Ovary (tissue), 7 donors: ENCODE measurements at regions not wholly inside any gene's neighbourhood (a gene's known extent, or its start where the extent isn't known, plus 50 kb on each side); places are given as distances from the start of the nearest gene placed in this dataset.

Experiments
- DNase-seq, 5 donors: peaks; one replicate each; pipeline ENCODE4 v3.0.0-alpha.2; 2019 to 2020
- H3K27ac ChIP-seq, 2 donors: fragments of 200-600 bp; one replicate each; pipeline versions ENCODE4 v1.5.1 to v1.8.0; 2019 to 2022
- H3K27me3 ChIP-seq: fragments of 200-600 bp; one replicate; pipeline ENCODE4 v1.8.0; 2022
- H3K36me3 ChIP-seq: fragments of 200-600 bp; sonication (generic); one replicate; pipeline ENCODE4 v1.5.1; 2019
- H3K4me1 ChIP-seq: one replicate; pipeline ENCODE4 v1.8.1; 2013; ENCODE audit warnings: mild to moderate bottlenecking, moderate library complexity; ENCODE audit not compliant: insufficient read depth
- H3K4me3 ChIP-seq: fragments of 200-600 bp; sonication (generic); one replicate; pipeline ENCODE4 v1.5.1; 2017
- H3K9me3 ChIP-seq, 2 donors: fragments of 200-600 bp in 1 of 2; sonication (generic) in 1 of 2; one replicate each; pipeline versions ENCODE4 v1.5.1 to v1.8.1; 2013 to 2019; ENCODE audit warnings: mild to moderate bottlenecking in 1 of 2, moderate library complexity in 1 of 2
- EP300 ChIP-seq: sonication (generic); formaldehyde crosslinking; IDR thresholded peaks from one replicate; pipeline ENCODE4 v1.6.1; 2017; ENCODE audit warnings: antibody characterized with exemption
- POLR2A ChIP-seq: fragments of 450-650 bp; IDR thresholded peaks from one replicate; pipeline ENCODE4 v1.6.1; 2017; ENCODE audit warnings: antibody characterized with exemption, mild to moderate bottlenecking, moderate library complexity
- WGBS, 3 donors: extraction: QIAGEN DNeasy Blood & Tissue Kit in 1 of 3; methylation state at CpG; one replicate each; pipeline versions ENCODE4 v1.1.5 to v1.1.7; 2013 to 2017; 5-methylcytosine and 5-hydroxymethylcytosine counted together
- intact Hi-C, 4 donors: fragments of 100-400 bp; cut with DNase I; formaldehyde crosslinking; loops; one replicate each; pipeline versions ENCODE4 v1.11.0 to v1.15.1; 2022 to 2023
- TF ChIP-seq, protein P1 (sequence below), 3 donors: fragments of 450-650 bp in 2 of 3; fragments of 200-600 bp in 1 of 3; IDR thresholded peaks; one replicate each; pipeline versions ENCODE4 v1.5.1 to v1.8.0; 2016 to 2022; ENCODE audit warnings: antibody characterized with exemption in 3 of 3, mild to moderate bottlenecking in 1 of 3
- donor health status: DM: no; HTN: no; CAD: no; lungs with moderate emphysema.
- donor health status: DM: no; HTN: no; CAD: no.
- donor health status: Bipolar disorder and iron deficiency.
- donor health status: DM: no; HTN: no; CAD: no.
- donor health status: DM: yes; HTN: yes; CAD: no.

DNA sequence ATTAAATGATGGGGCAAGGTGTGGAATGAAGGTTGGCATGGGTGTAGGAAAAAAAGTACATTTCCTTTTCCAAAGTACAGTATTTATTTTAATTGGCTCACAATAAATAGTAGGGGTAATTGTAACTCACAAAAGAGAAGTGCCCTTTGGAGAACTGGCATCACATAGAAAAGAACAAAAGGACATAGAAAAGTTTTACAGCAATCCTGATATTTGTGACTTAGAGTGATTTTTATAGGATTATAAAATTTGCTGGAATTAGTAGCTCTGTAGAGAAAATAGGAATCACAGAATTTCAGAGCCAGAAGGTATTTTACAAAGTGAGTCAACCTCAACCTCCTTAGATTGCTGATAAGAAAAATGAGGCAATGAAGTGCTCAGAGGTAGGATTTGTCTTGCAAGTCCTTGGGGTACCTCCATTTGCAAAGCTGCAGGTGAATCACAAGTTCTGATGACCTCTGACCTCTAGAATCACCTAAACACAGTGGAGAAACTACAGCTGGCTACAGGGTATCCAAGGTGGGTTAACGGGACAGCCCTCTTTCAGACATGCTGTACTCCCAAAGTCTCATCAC lies 133.6 kb downstream of the SOCS6 start:
- Histone ChIP-seq H3K27me3 (no peaks in the 10 kb centered on the region), H3K9me3 (no peaks in the 10 kb centered on the region), H3K4me1 (peaks cover 1% of the 10 kb centered on the region), H3K27ac (no peak overlapping the region), H3K36me3 (no peaks in the 10 kb centered on the region), H3K4me3 (no peak overlapping the region)
- no peak for DNase-seq
- WGBS, 3 donors, result 50 to 80% (median 64%) methylated on average over 1 of the region's 1 CpG
- intact Hi-C loops, result no loop called here
- TF ChIP-seq, protein P1, sequence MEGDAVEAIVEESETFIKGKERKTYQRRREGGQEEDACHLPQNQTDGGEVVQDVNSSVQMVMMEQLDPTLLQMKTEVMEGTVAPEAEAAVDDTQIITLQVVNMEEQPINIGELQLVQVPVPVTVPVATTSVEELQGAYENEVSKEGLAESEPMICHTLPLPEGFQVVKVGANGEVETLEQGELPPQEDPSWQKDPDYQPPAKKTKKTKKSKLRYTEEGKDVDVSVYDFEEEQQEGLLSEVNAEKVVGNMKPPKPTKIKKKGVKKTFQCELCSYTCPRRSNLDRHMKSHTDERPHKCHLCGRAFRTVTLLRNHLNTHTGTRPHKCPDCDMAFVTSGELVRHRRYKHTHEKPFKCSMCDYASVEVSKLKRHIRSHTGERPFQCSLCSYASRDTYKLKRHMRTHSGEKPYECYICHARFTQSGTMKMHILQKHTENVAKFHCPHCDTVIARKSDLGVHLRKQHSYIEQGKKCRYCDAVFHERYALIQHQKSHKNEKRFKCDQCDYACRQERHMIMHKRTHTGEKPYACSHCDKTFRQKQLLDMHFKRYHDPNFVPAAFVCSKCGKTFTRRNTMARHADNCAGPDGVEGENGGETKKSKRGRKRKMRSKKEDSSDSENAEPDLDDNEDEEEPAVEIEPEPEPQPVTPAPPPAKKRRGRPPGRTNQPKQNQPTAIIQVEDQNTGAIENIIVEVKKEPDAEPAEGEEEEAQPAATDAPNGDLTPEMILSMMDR (IDR thresholded peaks at IDR 0.05), result no peak
- TF ChIP-seq EP300 (no peak), POLR2A (no peak)

DNA sequence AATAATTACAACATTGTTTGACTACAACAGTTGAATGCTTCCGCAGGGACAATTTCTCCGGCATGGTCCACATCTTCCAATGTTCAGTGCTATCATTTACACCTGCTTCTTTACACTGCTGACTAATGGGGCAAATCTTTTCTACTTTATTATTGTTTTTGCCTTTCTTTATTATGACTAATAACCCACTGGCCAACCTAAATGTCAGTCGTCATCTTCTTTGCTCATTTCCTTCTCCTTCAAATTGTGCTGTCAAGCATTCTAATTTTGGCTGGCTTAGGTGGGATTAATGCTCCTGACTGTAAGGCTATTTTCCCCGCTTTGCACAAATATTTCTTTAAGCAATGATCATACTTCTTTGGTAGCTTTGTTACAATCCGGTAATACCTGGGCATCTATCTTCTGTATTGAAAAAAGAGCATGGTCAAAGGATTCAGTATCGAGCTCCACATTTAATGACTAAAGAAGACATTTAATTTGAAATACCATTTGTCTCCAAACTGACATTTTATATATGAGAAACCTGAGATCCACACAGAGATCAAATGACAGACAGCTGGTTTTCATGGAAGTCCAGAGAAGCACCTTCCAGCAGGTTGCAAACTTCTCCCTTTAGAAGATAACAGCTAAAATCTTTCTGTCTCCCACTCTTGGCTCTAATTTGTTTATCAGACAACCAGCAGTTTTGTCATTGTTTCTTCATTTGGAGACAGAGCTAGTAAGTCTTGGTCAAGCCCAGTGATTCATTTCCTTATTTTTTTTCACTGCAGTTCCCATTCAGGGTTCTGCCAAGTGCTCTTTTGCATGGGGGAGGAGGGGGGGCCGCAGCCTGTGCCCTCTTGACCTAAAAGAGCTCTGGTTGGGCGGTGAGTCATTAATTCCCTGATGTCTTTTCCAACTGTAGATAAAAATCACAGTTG lies 132.9 kb downstream of the SOCS6 start:
- no peak overlapping the region for H3K27ac ChIP-seq

DNA sequence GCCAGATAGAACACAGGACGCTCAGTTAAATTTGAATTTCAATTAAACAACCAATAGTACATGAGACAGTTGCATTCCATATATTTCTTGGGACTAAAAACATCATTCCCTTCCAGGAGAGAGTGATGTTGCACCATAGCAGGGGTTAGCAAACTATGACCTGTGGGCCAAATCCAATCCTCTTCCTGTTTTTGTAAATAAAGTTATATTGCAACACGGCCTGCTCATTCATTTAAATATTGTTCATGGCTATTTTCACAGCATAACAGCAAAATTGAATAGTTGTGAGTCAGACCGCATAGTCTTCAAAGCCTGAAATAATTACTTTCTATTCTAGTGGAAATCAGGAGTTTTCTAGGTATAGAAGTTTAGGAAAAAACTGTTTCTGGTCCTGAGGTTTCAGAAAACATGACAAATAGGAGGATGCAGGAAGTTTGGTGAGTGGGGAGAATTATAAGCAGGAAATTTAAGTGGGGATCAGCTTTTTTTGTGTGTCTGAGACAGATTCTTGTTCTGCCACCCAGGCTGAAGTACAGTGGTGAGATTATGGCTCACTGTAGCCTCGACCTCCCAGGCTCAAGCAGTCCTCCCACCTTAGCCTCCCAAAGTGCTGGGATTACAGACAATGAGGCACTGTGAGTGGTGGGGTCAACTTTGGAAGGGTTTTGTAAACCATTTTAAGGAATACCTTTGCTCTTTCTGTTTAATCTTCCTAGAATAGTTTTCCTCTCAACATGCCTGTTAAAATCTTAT lies 131.5 kb downstream of the SOCS6 start:
- Histone ChIP-seq H3K4me3 (no peak overlapping the region), H3K36me3 (no peaks in the 10 kb centered on the region), H3K27me3 (no peaks in the 10 kb centered on the region), H3K4me1 (peaks cover 1% of the 10 kb centered on the region), H3K9me3 (no peaks in the 10 kb centered on the region), H3K27ac (no peak overlapping the region)
- TF ChIP-seq, protein P1 (IDR thresholded peaks at IDR 0.05), result no peak
- TF ChIP-seq POLR2A, result no peak
- TF ChIP-seq EP300, result no peak
- no peak for DNase-seq
- intact Hi-C loops, result no loop called here
- WGBS, 3 donors, result 60 to 67% (median 64%) methylated on average over 4 of the region's 4 CpGs

More for the DNA sequence above, 132.9 kb downstream of the SOCS6 start:
- Histone ChIP-seq H3K4me1 (peaks cover 1% of the 10 kb centered on the region), H3K9me3 (no peaks in the 10 kb centered on the region), H3K4me3 (no peak overlapping the region), H3K36me3 (no peaks in the 10 kb centered on the region), H3K27me3 (no peaks in the 10 kb centered on the region)
- peak in 2 of 5 donors; percentile 19 to 41 for DNase-seq
- TF ChIP-seq, protein P1 (IDR thresholded peaks at IDR 0.05), result no peak
- TF ChIP-seq EP300 (no peak), POLR2A (no peak)
- intact Hi-C loops, result no loop called here
- WGBS, 3 donors, result 69 to 73% (median 70%) methylated on average over 8 of the region's 8 CpGs

DNA sequence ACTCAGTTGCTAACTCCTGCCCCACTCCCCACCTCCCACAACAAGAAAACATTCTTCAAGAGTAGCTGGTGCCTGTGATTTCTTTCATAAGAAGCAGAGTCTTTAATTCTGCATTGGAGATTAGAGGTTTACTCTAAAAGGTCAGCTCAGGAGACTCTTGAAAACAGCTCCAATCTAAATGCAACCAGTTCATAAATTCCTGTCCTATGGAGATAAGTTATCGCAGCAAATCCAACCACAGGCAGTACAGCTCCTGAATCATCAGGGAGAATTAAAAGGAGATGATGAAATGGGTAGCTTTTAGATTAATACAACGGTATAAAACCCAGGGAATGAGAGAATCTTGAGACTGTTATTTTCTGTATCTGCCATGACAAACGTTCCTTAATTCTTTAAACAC lies 130.7 kb downstream of the SOCS6 start:
- TF ChIP-seq POLR2A (no peak), EP300 (no peak)
- TF ChIP-seq, protein P1 (IDR thresholded peaks at IDR 0.05), result no peak
- intact Hi-C loops, result no loop called here
- Histone ChIP-seq H3K9me3 (no peaks in the 10 kb centered on the region), H3K4me3 (no peak overlapping the region), H3K4me1 (peaks cover 1% of the 10 kb centered on the region), H3K27ac (no peak overlapping the region), H3K36me3 (no peaks in the 10 kb centered on the region), H3K27me3 (no peaks in the 10 kb centered on the region)
- no peak for DNase-seq
- WGBS, 3 donors, result 27 to 36% (median 31%) methylated on average over 3 of the region's 3 CpGs
